ENCODE measurements at regions not wholly inside any gene's neighbourhood (a gene's known extent, or its start where the extent isn't known, plus 50 kb on each side); places are given as distances from the start of the nearest gene placed in this dataset.

GRCh38 chr10:84084342-84084741, 55.0 kb upstream of the GHITM start:
- TF ChIP-seq, protein P1, sequence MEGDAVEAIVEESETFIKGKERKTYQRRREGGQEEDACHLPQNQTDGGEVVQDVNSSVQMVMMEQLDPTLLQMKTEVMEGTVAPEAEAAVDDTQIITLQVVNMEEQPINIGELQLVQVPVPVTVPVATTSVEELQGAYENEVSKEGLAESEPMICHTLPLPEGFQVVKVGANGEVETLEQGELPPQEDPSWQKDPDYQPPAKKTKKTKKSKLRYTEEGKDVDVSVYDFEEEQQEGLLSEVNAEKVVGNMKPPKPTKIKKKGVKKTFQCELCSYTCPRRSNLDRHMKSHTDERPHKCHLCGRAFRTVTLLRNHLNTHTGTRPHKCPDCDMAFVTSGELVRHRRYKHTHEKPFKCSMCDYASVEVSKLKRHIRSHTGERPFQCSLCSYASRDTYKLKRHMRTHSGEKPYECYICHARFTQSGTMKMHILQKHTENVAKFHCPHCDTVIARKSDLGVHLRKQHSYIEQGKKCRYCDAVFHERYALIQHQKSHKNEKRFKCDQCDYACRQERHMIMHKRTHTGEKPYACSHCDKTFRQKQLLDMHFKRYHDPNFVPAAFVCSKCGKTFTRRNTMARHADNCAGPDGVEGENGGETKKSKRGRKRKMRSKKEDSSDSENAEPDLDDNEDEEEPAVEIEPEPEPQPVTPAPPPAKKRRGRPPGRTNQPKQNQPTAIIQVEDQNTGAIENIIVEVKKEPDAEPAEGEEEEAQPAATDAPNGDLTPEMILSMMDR (IDR thresholded peaks at IDR 0.05), result no peak
- no peak for TF ChIP-seq EP300 (IDR thresholded peaks at IDR 0.05)
- TF ChIP-seq POLR2A (IDR thresholded peaks at IDR 0.05; ENCODE audit: low read depth), result no peak
